Epithelial cell of proximal tubule (primary cell): ENCODE measurements at regions not wholly inside any gene's neighbourhood (a gene's known extent, or its start where the extent isn't known, plus 50 kb on each side); places are given as distances from the start of the nearest gene placed in this dataset.

Source experiments
- DNase-seq: peaks from one replicate; pipeline ENCODE4 v3.0.0-alpha.2; 2011; ENCODE audit warnings: low read depth
- H3K4me3 ChIP-seq: 2 replicates; pipeline ENCODE4 v1.5.1; 2011; ENCODE audit warnings: low read depth, mild to moderate bottlenecking, low read length
- TF ChIP-seq, protein P1 (sequence below): conservative IDR thresholded peaks from 2 replicates; pipeline ENCODE4 v1.5.1; 2012; ENCODE audit warnings: low read depth, mild to moderate bottlenecking, low read length

DNA sequence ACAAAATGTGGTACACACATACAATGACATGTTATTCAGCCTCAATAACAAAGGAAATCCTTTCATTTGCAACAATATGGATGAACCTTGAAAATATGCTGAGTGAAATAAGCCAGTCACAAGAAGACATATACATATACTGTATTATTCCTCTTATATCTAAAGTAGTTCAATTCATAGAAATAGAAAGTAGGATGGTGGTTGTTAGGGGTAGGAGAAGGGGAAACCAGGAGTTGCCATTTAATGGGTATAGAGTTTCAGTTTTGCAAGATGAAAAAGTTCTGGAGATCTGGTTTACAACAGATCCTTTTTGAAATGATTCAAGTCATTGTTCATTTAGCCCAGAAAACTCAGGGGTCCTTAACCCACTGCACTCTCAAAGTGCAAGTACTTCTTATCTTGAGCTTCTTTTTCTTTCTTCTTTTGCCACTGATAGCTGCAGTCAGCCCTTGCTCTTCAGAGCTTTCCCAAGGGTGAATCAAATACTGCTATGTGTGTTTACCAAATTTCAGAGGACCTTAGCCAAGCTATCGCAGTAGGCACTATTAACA is 208.0 kb upstream of the EOMES start:
- no peak for DNase-seq
- TF ChIP-seq, protein P1, sequence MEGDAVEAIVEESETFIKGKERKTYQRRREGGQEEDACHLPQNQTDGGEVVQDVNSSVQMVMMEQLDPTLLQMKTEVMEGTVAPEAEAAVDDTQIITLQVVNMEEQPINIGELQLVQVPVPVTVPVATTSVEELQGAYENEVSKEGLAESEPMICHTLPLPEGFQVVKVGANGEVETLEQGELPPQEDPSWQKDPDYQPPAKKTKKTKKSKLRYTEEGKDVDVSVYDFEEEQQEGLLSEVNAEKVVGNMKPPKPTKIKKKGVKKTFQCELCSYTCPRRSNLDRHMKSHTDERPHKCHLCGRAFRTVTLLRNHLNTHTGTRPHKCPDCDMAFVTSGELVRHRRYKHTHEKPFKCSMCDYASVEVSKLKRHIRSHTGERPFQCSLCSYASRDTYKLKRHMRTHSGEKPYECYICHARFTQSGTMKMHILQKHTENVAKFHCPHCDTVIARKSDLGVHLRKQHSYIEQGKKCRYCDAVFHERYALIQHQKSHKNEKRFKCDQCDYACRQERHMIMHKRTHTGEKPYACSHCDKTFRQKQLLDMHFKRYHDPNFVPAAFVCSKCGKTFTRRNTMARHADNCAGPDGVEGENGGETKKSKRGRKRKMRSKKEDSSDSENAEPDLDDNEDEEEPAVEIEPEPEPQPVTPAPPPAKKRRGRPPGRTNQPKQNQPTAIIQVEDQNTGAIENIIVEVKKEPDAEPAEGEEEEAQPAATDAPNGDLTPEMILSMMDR: no peak
- H3K4me3 ChIP-seq: no peak overlapping the region

DNA sequence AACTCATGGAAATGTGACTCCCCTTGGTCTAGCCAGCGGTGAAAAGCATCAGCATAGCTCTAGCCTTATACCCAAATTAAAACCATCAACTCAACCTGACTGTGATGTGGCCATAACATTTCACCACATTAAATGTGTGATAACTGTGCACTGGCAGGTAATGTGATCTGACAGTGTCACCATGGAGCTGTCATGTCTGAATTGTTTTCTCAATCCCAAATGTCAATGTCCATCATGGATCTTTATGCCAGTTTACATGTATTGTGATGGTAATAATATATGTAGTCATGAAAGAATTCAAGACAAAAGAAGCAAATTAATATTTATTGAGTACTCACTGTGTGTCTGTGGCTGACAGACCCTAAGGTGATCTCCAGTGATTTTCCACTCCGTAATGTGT is 213.4 kb upstream of the EOMES start:
- TF ChIP-seq, protein P1: no peak
- no peak overlapping the region for H3K4me3 ChIP-seq
- no peak for DNase-seq

DNA sequence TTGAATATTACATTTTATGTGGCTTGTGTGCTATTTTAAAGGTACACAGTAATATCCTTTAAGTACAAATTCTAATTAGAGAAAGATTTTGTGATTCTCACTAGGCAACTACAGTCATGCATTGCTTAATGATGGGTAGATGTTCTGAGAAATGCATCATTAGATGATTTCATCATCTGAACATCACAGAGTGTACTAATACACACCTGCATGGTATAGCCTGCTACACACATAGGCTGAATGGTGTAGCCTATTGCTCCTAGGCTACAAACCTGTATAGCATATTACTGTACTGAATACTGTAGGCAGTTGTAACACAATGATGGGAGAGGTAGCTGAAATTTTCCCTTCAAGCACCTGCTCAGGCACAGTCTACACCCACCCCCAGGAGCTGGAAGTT is 217.4 kb upstream of the EOMES start:
- TF ChIP-seq, protein P1: no peak
- no peak for DNase-seq
- no peak overlapping the region for H3K4me3 ChIP-seq

DNA sequence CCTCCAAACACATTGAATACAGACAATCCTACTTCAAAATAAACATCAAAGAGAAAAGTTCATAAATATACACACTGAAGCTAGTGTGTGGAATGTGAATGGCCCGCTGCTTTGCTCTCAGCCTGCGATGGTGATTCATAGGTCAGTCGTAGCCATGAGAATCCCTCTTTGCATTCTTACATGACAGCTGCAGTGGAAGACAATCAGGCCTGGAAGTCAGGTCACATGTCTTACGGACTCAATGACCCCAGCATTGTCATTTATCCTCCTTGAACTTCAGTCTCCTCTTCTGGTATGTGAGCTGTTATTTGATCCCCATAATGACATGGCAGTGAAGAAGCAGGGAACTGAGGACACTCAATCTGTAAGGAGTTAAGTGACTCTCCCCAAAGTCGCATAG is 217.8 kb upstream of the EOMES start:
- TF ChIP-seq, protein P1: no peak
- no peak overlapping the region for H3K4me3 ChIP-seq
- peak; percentile 15 for DNase-seq

DNA sequence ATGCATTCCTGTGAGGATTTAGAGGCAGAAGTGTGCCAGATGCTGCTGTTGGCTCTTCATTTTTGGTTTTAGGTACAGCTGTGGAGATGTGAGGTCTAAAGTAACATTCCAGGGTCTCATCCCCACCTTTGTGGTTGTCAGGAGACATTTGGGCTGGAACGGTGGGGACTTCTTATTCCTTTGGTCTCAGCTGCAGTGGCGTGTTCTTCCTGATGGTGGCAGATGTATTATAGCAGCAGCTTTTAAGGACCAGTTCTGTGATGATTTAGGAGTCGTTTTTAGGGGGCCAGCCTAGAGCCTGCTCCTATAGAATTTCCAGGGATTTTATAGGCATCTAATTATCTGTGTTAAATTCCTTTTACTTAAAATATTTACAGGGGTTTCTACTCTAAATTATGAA is 221.0 kb upstream of the EOMES start:
- TF ChIP-seq, protein P1: peak; percentile 63
- DNase-seq: no peak
- no peak overlapping the region for H3K4me3 ChIP-seq

- TF ChIP-seq, protein P1: no peak
- DNase-seq: no peak
- no peak overlapping the region for H3K4me3 ChIP-seq
Measured at GRCh38 chr3:27945229-27945628, 223.1 kb upstream of the EOMES start.

DNA sequence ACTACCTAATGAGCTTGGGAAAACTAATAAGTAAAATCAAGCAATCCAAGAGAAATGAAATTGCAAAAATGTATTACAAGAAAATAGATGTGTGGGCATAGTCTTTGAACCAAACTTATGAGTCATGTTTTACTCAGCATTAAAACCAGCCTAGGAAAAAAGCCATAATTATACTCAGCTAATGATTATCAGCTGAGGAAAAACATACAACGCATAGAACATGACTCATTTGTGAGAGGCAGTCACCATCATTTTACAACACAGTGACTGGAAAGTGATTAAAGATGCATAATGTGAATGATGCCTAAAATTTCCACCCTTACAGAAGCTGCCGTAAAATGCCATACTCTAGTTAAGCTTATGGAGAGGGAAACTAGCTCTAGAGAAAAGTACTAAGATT is 238.0 kb upstream of the EOMES start:
- TF ChIP-seq, protein P1: no peak
- no peak overlapping the region for H3K4me3 ChIP-seq
- peak; percentile 40 for DNase-seq
